HG03159 (cell line): ENCODE measurements at regions not wholly inside any gene's neighbourhood (a gene's known extent, or its start where the extent isn't known, plus 50 kb on each side); places are given as distances from the start of the nearest gene placed in this dataset.
"Not testable (repeated sequence)": the region's sequence is repeated elsewhere in the genome, so short reads cannot be mapped to it uniquely, and the experiment has no call there.

Source experiments
- ATAC-seq: cut with Tn5 transposase; IDR thresholded peaks from one replicate; pipeline ENCODE4 v1.9.1; 2021; ENCODE audit warnings: mild to moderate bottlenecking, moderate library complexity; ENCODE audit not compliant: unreplicated experiment

DNA sequence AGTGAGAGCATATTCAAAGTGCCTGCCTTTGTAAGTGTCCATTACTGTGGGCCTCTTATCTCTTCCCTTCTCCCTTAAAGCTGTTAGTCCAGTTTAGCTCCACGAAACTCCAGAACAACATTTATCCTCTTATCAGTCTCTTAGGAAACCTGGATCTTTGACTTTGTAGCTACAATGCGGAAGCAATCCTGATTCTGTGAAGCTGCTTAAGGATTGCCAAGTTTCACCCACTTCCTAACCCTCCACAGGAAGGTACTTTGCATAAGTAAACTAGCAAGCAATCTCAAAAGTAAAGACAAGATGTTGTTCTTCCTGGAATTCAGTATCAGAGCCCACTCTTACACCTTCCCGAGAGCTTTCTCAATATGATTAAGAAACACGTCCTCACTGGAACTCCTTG is 164.9 kb upstream of the USP25 start:
- no peak for ATAC-seq

DNA sequence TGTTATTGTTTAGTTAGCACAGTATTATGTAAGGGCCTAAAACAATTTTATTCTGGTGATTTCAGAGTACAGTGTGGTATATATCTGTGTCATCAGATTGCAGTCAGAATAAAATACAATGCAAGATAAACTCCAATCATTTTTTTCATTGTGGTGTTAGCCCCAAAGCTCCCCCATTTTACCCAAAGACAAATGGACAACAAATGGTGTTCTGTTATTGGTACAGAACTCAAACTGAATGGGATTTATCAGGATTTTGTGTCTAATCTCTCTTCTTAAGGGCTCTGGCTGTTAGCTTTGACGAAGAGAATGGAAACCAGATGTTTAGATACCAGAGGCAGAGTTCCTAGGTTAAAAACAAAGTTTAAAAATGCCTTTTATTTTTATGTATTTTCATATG is 163.1 kb upstream of the USP25 start:
- ATAC-seq = no peak

DNA sequence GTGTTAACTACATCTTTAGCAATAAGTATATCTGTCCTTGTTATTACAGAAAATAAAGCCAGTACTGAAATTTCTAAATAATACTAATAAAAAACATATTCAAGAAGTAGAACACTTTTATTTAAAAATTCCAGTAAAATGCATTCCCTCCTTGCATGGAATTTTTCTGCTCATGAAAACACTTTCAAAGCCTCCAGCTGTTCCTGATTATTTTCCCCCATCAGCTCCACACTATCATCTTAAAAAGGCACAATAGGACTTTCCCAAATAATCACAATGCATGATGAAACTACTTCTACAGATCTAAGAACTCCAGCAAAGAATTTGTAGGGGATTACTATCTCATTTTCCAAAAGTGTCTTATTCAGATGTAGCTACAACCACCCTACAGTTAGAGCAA is 162.6 kb upstream of the USP25 start:
- no peak for ATAC-seq

DNA sequence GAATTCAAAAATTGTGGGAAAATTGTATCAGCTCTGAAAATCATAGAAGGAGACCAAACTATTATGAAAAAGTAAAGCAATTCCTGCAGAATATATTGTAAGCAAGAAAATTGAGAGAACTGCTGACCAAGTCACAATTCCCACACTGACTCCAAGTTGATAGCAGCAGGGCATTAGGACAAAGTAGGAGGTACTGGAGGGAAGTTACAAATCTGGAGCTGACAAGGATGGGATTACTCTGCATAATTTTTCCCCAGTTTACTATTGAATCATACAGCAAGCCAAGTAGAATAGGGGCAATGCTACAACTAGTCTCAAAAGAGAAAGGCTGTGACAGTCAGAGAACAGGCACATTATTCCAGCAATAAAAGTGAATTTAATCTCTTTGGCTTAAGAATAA is 161.3 kb upstream of the USP25 start:
- ATAC-seq = no peak

DNA sequence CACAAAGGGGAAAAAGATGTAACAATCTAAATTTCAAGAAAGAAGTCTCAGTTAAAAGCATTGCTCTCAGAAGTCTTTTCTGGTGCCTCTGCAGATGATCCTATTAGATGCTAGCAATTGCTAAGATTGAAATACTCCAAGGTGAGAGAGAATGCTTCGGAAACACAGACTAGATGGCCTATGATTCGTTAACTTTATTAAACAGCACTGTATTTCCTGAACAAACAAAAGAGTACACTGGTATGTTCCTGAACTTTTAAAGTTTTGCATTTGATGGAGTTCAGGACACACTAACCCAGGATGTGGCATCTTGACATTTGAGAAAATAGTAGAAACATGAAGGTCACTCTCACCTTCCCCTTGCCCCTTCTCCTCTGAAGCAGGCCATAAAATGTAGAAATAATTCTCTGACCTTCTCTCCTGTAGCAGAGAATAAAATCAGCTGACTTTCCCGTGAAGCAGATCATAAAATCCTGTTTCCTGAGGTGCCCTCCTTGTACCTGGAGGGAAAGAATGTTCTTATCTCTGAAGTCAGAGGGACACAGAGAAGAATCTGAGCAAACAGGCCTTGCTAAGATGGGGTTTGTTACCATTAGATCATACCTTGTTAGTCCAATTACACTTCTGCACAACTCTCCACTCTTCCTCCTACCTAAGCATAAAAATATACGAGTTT is 142.9 kb upstream of the USP25 start:
- ATAC-seq = no peak

DNA sequence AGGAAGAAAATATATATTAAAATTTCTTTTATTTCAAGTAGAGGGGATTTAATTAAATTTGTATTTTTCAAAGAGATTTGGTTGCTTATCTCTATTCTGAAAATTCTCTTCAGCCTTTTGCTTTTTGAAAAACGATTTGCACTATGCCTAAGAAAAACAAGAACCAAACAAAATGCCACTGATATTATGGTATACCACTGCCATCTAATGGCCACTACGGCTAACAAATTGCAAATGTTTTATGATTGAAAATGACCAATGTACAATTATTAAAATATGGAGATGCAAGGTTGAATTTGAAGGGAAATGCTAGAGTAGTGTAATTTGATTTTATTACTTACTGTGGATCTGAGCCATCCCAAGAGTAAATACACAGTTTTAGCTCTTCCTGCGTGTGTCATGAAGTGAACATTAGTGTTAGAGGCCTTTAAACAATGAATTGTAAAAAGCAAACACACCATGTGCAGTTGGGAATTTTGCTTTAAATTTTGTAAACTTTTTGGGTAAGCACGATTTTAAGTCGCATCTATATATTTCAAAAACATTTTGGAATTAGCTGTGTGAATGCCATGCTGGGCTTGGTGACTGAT is 137.4 kb upstream of the USP25 start:
- ATAC-seq = no peak

DNA sequence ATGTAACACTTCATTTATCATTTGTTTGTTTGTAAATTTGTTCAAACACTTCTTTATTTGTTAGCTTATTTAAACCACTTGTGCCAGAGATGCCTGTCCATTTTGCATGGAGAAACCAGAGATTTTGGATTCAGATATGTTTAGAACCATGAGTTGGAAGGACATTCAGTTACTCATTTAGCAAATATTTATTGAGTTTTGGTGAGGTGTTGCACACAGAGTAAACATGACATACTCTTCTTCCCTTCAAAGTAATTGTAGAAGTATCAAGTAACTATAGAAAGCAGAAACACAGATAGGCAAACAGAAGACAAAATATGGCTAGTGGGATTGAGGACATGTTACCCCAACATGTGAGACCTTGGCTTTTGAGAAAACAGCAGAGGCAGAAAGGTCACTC is 136.8 kb upstream of the USP25 start:
- no peak for ATAC-seq

DNA sequence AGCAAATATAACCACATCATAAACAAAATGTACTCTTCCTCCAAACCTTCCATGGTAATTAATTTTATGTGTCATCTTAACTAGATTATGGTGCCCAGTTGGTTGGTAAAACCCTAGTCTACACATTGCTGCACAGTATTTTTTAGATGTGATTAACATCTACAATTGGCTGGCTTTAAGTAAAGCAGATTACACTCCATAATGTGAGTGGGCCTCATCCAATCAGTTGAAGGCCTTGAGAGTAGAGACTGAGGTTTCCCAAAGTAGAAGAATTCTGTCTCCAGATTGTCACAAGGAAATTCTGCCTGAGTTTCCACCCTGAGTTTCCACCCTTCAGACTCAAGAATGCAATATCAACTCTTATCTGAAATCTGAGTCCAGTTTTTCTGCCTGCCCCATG is 128.4 kb upstream of the USP25 start:
- no peak for ATAC-seq

DNA sequence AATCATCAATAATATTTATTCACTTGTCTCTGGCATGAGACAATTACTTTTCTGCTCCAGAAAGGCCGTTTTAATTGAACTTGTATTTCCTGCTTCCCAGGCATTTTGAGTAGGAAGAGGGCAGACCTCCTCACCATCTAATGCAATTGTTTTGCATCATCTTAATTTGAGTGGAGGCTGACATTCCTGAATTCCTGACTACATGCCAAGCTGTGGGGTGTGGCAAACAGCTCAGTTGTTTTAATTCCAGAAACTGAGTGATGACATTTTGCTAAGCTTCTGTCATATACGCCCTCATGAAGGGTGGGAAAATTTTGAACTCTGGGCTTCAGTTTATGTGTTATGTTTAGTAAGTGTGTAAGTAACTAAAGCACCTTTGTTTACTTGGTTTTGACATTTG is 125.4 kb upstream of the USP25 start:
- no peak for ATAC-seq

DNA sequence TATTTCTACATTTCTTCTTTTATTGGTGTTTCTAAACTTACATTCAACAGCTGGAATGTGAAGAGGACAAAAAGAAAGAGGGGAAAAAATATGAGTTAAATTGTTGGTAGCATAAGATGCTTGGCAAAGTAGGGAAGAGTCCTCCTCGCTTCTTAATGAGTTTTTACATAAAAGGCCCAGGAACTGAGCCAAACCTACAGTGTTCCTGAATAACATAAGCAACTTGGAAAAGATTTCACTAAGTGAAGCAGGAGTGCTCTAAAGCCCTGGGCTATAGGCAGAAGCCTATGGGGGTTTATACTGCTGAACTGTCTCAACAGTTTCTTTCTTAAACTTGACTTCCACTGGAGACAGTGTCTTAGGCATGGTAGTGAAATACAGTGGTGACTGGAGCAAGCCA is 115.0 kb upstream of the USP25 start:
- ATAC-seq = no peak

DNA sequence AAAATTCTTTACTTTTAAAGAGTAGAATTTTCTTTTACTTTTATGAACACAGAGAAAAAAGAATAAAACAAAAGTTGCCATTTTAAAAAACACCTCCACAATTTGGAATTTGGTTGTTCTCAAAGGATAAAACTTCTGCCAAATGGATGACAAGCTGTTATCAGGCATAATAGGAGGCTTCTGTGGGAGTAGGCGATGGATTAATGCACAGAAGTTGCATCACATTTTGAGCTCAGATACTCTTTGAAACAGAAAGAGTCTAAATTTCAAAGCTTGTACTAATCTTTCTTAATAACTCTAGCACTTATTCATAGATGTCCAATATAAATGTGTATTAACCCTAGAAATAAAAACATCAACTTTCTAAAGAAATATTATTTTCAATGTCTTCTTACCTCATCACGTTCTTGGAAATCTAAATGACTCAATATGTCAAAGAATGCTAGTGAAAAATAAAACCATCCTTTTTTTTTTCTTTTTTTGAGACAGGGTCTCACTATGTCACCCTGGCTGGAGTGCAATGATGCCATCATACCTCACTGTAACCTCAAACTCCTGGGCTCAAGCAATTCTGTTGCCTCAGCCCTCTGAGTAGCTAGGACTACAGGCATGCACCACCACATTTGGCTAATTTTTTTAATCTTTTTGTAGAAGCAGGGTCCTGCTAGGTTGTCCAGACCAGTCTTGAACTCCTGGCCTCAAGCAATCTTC is 112.8 kb upstream of the USP25 start:
- no peak for ATAC-seq

DNA sequence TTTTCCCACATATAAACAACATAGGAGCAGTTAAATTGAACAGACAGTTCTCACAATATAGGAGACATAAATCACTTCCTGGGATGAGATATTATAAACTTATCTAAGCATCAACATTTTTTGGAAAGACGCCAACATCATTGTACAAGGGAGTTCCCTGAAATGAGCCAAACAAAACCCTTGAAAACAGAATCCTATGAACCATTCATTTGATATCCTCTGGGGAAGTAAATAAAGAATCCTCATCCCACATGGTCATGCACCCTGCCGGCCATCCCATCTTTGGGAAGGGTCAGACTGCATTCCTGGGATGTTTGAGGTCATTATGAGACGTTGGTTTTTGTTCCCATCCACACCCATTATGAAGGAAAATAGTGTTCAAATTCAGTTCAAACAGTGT is 111.8 kb upstream of the USP25 start:
- ATAC-seq = no peak

DNA sequence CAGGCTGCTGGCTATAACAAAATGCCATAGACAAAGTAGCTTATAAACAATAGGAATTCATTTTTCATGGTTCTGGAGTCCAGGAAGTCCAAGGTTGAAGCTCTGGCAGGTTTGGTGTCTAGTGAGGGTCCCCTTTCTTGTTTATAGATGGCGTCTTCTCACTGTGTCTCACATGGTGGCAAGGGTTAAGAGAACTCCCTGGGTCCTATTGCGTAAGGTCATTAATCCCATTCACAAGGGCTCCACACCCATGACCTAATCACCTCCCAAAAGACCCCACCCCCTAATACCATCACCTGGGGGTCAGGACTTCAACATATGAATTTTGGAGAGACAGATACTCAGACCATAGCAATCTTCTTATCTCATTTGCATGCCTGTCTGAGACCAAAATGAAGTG is 108.9 kb upstream of the USP25 start:
- no peak for ATAC-seq

DNA sequence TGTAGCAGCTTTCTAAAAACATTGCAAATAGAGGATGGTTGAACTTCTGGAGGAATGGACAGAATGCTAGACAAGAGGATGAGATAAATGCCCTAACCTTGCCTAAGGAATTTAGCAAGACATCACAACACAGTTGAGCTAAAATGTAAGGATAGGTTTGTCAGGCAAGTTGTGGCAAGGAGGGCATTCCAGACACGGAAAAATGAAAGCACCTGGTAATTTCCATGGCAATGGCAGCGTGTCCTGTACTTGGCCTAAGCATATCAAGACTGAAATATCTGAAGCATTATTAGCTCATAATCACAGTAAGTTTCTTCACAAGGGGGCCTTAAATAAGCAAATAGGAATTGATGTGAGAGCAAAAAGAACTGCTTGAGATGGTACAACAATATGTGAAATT is 105.1 kb upstream of the USP25 start:
- ATAC-seq = no peak

DNA sequence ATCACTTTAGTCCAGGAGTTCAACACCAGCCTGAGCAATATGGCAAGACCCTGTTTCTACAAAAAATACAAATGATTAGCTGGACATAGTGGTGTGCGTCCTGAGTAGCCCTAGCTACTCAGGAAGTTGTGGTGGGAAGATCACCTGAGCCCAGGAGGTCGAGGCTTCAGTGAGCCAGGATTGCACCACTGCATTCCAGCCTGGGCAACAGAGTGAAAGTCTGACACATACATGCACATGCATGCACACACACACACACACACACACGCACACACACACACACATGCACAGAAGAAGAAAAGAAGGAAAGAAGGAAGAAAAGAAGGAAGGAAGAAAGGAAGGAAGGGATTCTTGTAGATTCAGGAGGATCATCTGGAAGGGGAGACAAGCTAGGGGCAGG is 104.4 kb upstream of the USP25 start:
- ATAC-seq = no peak

DNA sequence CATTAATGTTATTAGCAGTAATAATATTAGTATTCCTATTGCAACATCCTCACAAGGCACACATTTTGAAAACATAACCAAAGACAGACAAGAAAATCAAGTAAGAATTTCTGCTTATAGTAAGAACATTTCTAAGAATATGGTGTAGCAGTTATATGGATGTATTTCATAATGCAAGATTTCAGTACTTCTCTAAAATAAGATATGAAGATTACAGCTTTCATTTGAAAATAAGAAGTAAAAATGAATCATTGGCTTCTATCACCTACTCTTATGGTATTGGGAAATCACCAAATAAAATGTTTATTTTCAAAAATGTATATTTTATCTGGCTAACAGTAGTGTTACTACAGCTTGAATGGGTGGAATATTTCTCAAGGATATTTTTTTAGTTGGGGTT is 103.8 kb upstream of the USP25 start:
- ATAC-seq = no peak

DNA sequence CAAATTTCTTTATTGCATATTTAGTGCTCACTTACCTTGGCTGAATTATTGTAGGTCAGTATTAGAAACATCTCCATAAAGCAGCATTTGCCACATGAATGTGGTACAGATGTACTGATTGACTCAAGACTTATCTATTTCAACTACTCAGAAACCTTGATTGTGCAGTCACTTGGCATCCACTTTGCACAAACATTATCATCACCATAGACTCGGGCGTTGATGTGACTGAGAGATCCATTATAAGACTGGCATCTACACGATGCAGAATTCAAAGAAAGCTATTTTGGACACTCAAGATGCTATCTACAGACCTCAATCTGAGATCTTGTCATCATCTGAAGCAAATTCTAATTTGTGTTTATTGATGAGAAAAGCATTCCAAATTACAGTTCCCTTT is 102.8 kb upstream of the USP25 start:
- no peak for ATAC-seq

DNA sequence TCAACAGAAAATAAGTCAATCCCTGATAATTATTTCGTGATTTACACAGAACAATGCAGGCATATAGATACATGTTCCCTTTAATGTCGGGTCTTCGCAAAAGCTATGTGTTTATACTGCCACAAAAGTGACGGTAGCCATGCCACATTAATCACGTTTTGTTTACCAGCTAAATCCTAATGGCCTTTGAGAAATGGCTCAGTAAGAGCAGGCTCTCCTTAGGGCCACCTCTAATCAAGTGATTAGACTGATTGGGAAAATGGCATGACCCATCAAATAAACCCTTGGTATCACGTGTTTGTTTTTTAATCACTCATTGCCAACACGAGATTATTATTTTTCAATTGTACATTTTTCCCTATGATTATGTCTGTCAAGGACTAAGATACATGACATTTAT is 102.0 kb upstream of the USP25 start:
- ATAC-seq = no peak

DNA sequence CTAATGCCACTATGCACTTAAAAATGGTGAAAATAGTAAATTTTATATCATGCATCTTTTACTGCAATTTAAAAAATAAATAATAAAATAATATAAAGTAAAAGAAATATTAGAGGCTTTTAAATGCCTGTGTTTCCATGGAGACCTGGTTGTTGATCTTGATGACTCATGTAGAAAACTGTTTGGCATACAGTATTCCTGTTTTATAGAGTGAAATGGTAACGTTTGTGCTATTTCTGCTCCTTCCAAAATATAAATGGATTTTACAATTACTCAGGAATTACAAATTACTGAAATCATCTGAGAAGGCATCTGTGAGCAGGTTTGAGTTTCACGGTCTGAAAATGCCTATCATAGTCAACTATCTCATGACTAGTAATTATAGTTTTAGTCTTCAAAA is 98.4 kb upstream of the USP25 start:
- no peak for ATAC-seq

DNA sequence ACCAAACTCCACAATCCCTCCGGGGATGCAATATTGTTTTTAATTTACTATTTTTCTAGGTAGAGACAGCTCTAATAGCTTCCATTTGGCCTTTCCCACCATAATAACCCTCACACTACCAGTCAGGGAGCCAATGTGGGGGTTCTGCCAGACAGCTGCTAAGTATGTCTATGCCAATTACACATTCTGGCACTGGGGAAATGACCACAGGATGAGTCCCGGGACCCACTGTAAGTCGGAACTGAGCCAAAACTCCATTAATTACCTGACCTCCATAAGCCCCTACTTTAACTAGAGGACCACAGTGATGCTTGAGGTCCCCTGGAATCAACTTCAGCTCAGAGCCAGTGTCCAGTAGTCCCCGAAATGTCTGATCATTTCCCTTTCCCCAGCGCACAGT is 95.2 kb upstream of the USP25 start:
- ATAC-seq = not testable (repeated sequence)

DNA sequence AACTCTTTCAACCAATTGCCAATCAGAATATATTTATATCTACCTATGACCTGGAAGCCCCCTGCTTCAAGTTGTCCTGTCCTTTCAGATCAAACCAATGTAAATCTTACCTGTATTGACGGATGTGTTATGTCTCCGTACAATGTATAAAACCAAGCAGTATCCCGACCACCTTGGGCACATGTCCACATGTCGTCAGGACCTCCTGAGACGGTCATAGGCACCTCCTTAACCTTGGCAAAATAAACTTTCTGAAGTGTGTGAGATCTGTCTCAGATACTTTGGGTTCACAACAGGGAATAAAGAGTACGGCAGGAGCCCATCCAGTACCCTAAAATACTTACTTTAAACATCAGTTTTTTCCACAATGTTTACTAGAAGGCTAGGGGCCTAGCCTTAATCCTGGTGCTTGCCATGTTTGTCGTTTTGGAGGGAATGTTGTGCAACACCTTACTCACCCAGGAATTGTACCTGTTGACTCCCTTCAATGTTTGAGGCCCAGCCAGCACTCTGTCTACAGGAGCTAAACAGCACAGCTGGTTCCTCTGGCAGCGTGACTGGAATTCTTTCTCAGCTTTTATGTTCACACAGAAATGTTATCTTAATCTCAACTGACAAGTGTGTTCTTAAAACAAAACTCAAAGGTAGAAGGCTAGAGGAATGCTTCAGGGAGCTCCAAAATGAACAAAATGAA is 90.8 kb upstream of the USP25 start:
- no peak for ATAC-seq

DNA sequence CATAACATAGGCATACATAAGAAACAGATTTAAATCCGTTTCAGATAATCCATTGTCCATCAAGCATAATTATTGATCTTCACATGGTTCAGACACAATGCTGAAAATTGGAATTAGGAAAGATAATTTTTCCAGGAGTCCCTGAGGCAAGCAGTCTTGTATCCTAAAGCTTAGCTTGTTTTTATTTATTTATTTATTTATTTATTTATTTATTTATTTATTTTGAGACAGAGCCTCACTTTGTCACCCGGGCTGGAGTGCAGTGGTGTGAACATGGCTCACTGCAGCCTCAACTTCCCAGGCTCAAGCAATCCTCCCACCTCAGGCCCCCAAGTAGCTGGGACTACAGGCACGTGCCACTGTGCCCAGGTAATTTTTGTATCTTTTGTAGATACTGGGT is 89.7 kb upstream of the USP25 start:
- ATAC-seq = not testable (repeated sequence)
